Activated CD8-positive, alpha-beta memory T cell treated with anti-CD3 and anti-CD28 coated beads for 24 hours (primary cell): ENCODE measurements at regions not wholly inside any gene's neighbourhood (a gene's known extent, or its start where the extent isn't known, plus 50 kb on each side); places are given as distances from the start of the nearest gene placed in this dataset.

Experiments used
- DNase-seq: peaks from one replicate; pipeline ENCODE4 v3.0.0-alpha.2; 2020

DNA sequence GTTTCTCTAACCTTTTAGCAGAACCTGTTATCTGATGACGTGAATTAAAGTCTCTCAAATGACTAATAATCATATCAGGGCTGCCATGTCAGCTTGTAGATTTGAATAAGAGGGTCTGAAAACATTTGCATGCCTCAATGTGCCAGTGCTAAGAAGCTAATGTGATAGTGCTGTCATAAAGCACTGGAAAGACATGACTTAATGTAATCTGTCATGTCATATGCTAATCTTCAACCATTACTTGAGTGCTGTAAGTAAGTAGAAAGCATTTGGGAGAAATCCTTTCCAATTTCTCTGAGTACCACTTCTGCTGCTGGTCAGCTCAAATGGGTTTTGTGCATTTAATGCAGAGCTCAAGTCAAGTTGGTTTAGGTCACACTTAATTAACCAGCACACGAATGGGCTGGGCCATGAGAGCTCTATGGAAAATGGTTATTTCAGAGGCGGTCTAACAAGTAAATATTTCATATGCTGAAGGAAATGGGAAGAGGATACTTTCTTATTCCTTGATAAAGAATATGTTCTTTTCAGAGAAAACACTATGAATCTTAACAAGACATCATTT lies 609.2 kb downstream of the LMO4 start:
- no peak for DNase-seq

- no peak for DNase-seq
These were observed 610.0 kb downstream of the LMO4 start for GRCh38 chr1:87938631-87939030.

GRCh38 chr1:87939444-87939843 lies 610.8 kb downstream of the LMO4 start:
- no peak for DNase-seq

GRCh38 chr1:87940421-87940820 lies 611.7 kb downstream of the LMO4 start:
- DNase-seq: no peak

GRCh38 chr1:87941337-87941946 lies 612.8 kb downstream of the LMO4 start:
- DNase-seq: no peak

- DNase-seq: no peak
These were observed 613.5 kb downstream of the LMO4 start for GRCh38 chr1:87942165-87942564.

DNA sequence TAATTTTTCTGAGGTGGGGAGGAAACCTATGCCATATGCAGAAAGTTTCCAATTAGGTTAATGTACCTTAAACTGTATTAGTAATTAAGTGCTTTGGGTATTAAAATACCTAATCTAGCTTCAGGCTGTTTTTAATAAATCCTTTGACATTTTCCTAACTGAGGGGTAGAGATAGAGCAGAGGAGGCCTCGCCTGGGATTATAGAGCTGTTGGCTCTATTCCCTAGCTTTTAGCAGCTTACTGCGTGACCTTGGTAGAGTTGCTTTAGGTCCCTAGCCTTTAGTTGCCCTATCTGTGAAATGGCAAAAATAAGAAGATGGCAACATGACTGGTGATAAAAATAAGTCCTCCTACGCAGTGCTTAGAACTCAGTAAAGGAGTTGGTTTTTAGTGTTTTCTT lies 621.0 kb downstream of the LMO4 start:
- DNase-seq: no peak

DNA sequence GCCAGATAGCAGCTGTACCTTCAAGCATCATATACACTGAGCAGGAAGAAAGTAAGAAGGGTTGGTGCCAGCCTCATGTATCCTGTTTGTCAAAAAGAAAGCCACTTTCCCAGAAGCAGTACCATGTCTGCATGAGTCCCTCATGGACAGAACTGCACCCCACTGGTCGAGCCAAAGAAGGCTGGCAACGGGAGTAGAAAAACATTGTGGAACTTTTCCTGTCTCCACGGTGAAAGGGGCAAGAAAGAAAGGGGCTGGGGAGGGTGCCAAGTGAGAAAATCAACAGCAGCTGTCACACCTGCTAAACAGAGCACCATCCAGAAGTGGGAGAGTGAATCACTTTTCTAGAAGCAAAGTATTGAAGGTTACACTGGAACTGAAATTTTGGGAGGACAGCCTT lies 621.7 kb downstream of the LMO4 start:
- no peak for DNase-seq

- no peak for DNase-seq
These were observed 622.7 kb downstream of the LMO4 start for GRCh38 chr1:87951409-87951808.

DNA sequence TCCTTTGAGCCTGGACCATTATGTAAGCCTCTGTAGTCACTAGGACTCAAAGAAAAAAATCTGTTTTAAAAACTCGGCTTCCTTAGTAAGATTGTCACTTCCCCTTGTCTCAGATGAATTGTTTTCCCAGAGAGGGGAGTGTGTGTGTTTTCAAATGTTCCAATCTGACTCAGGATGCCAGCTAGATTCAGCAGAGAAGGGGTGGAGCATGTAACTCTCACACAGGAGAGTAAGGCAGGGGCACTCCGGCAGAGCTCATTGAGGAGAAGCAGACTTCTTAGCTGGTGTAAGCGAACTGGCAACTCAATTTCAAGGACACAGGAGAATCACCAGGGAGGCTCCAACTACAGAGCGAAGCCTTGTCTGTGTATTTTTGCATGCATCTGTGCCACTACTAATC lies 623.2 kb downstream of the LMO4 start:
- DNase-seq: no peak

- no peak for DNase-seq
These were observed 624.4 kb downstream of the LMO4 start for GRCh38 chr1:87953121-87953520.

GRCh38 chr1:87953732-87954344 lies 625.2 kb downstream of the LMO4 start:
- DNase-seq: peak; percentile 77

DNA sequence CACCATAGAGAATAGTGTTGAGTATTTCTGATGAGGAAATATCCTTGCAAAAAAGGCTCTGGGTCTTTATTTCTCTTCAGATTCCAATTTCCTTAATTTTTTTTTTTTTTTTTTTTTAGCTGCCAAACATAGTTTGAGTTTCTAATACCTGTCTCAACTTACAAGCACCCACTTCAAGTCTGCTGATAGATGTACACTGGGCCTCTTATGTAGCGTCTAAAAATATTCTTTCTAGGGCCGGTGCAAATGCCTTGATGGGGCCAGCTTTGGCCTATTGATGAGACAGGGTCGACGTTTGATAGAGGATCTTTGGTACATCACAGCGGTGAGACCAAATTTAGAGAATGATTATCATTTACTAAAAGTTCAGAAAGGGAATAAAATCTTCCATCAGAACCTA lies 626.4 kb downstream of the LMO4 start:
- no peak for DNase-seq

GRCh38 chr1:87956072-87956471 lies 627.4 kb downstream of the LMO4 start:
- no peak for DNase-seq

GRCh38 chr1:87956750-87957149 lies 628.1 kb downstream of the LMO4 start:
- DNase-seq: no peak

DNA sequence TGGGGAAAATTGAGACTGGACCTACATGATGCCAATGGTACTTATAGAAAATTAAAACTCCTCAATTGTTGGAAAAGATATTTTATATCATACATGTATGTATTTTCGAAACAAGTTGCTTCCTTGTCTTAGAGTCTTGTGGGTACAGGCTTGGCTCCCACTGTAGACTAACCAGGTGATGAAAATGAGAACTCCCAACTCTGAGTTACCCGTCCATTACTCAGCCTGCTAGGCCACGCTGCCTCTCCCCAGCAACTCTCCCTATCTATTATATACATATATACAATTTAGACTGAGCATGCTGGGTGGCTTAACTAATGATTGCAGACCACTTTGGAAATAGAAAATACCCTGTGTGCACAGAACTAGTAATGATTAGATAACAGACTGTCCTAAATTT lies 628.7 kb downstream of the LMO4 start:
- no peak for DNase-seq

DNA sequence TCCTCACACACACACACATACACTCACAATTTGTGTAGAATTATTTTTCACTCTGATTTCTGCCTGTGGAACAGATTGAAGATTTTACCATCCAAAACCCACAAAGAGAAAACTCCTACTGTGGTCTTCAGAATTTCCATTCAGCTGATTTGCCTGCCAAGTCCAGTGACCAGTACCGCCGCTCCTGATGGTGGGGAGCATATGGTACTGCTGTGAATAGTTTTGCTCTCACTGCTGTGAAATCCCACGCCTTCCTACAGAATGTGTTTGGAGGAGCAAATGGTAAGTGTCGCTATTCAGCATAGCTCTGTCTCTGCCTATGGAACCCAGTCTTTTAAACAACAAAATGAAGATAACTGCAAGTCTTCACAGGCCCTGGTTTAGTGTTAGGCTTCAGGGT lies 629.5 kb downstream of the LMO4 start:
- no peak for DNase-seq

DNA sequence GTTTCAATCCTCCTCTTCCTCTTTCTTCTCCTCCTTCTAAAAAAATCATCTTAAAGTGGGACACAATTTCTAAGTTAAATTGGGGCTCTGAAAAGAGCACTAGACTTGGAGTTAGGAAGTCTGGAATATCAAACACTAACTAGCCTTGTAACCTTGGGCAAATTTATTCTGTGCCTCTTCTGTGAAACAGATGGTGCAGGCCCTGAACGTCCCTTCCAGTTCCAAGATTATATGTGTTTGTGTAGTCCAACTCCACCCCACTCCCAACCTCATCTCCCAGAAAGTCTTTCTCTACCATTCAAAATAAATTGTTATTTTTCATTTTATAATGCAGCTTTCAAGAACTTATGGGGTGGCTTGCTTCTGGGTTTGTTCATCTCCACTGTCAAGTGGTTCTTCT lies 630.0 kb downstream of the LMO4 start:
- no peak for DNase-seq

- DNase-seq: no peak
These were observed 630.6 kb downstream of the LMO4 start for GRCh38 chr1:87959236-87959635.

- no peak for DNase-seq
These were observed 633.3 kb downstream of the LMO4 start for GRCh38 chr1:87961992-87962391.

GRCh38 chr1:87963556-87963955 lies 634.9 kb downstream of the LMO4 start:
- no peak for DNase-seq

- DNase-seq: no peak
These were observed 636.5 kb downstream of the LMO4 start for GRCh38 chr1:87965193-87965592.

DNA sequence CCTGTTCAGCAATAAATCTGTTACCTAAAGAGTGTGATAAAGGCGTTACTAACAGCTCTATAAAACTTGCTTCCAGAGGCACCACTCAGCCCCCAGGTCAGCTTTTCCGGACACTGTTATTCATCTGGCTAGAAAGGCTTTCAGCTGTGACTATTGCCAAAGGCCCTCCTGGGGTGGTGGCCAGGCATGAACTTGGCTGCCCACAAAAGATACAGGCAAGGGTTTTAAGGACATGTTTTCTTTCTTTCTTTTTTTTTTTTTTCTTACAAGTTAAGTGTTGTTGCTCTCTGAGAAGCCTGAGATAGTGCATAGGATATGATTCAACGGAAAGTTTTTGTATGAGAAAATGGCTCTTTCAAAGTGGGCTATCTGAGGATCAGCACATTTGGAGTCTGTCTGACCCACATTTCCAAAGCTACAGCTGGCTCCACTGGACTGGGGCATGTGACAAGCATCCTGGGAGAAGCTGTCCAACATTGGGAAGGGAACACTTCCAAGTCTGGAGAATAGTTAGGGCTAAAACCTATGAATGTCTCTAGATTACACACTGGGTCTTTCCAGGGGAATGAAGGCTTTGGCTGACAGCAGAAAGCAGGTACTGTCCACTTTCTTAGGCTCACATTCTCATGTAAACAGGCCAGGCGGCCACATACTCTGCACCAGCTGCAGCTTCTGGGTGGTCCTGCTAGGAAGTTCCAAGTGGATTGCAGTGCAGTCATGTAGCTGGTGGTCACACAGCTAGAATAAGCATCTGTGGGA lies 639.7 kb downstream of the LMO4 start:
- DNase-seq: no peak

GRCh38 chr1:87969040-87969439 lies 640.4 kb downstream of the LMO4 start:
- DNase-seq: no peak
